Hepatocyte (in vitro differentiated cells): ENCODE measurements at regions not wholly inside any gene's neighbourhood (a gene's known extent, or its start where the extent isn't known, plus 50 kb on each side); places are given as distances from the start of the nearest gene placed in this dataset.

Source experiments
- CTCF ChIP-seq: fragments of 200-600 bp; sonication (generic); IDR thresholded peaks from 2 replicates; pipeline ENCODE4 v1.5.1; 2016; ENCODE audit warnings: antibody characterized with exemption, mild to moderate bottlenecking; ENCODE audit not compliant: poor library complexity
- EZH2 ChIP-seq: fragments of 200-600 bp; sonication (generic); IDR thresholded peaks from 2 replicates; pipeline ENCODE4 v1.6.1; 2016; ENCODE audit warnings: antibody characterized with exemption, mild to moderate bottlenecking, borderline replicate concordance

- no peak for TF ChIP-seq CTCF
- no peak for TF ChIP-seq EZH2
Observed at GRCh38 chr9:673966-674526, 167.5 kb upstream of the DMRT1 start.
